ENCODE measurements at regions not wholly inside any gene's neighbourhood (a gene's known extent, or its start where the extent isn't known, plus 50 kb on each side); places are given as distances from the start of the nearest gene placed in this dataset.
"Not testable (repeated sequence)": the region's sequence is repeated elsewhere in the genome, so short reads cannot be mapped to it uniquely, and the experiment has no call there.

GRCh38 chr9:42370172-42370571 lies 186.7 kb downstream of the SPATA31A6 start:
- DNase-seq (ENCODE audit: low spot score); ATAC-seq: not testable (repeated sequence)

- not testable (repeated sequence) for DNase-seq (ENCODE audit: low spot score); ATAC-seq
Measured at GRCh38 chr9:42371417-42371816, 188.0 kb downstream of the SPATA31A6 start.

- not testable (repeated sequence) for ATAC-seq; DNase-seq (ENCODE audit: low spot score)
Measured at GRCh38 chr9:42377530-42378417, 194.3 kb downstream of the SPATA31A6 start.

- ATAC-seq: no peak
Measured at GRCh38 chr9:42378418-42378815, 195.0 kb downstream of the SPATA31A6 start.

GRCh38 chr9:42379602-42380001 lies 196.1 kb downstream of the SPATA31A6 start:
- not testable (repeated sequence) for ATAC-seq; DNase-seq (ENCODE audit: low spot score)

More at GRCh38 chr9:42378418-42378815, 195.0 kb downstream of the SPATA31A6 start:
- no peak for DNase-seq (ENCODE audit: low spot score)

GRCh38 chr9:42384585-42384984 lies 201.1 kb downstream of the SPATA31A6 start:
- ATAC-seq: not testable (repeated sequence)

GRCh38 chr9:42385574-42386120 lies 202.2 kb downstream of the SPATA31A6 start:
- not testable (repeated sequence) for DNase-seq (ENCODE audit: low spot score); ATAC-seq

More at GRCh38 chr9:42384585-42384984, 201.1 kb downstream of the SPATA31A6 start:
- not testable (repeated sequence) for DNase-seq (ENCODE audit: low spot score)

GRCh38 chr9:42386477-42386876 lies 203.0 kb downstream of the SPATA31A6 start:
- ATAC-seq (no peak), DNase-seq (ENCODE audit: low spot score) (no peak)

GRCh38 chr9:42388146-42388690 lies 204.8 kb downstream of the SPATA31A6 start:
- ATAC-seq (no peak), DNase-seq (ENCODE audit: low spot score) (no peak)

- no peak for DNase-seq (ENCODE audit: low spot score)
- no peak for ATAC-seq
Measured at GRCh38 chr9:42388846-42389245, 205.4 kb downstream of the SPATA31A6 start.

- not testable (repeated sequence) for ATAC-seq; DNase-seq (ENCODE audit: low spot score)
Measured at GRCh38 chr9:42392773-42393455, 209.5 kb downstream of the SPATA31A6 start.

- DNase-seq (ENCODE audit: low spot score) (no peak), ATAC-seq (no peak)
Measured at GRCh38 chr9:42396318-42396717, 212.9 kb downstream of the SPATA31A6 start.

GRCh38 chr9:42397336-42397735 lies 213.9 kb downstream of the SPATA31A6 start:
- not testable (repeated sequence) for ATAC-seq; DNase-seq (ENCODE audit: low spot score)

- not testable (repeated sequence) for ATAC-seq; DNase-seq (ENCODE audit: low spot score)
Measured at GRCh38 chr9:42402919-42403318, 219.5 kb downstream of the SPATA31A6 start.

GRCh38 chr9:42409581-42409980 lies 226.1 kb downstream of the SPATA31A6 start:
- not testable (repeated sequence) for DNase-seq (ENCODE audit: low spot score); ATAC-seq

- not testable (repeated sequence) for DNase-seq (ENCODE audit: low spot score); ATAC-seq
Measured at GRCh38 chr9:42412354-42412753, 228.9 kb downstream of the SPATA31A6 start.

- DNase-seq (ENCODE audit: low spot score); ATAC-seq: not testable (repeated sequence)
Measured at GRCh38 chr9:42414865-42415264, 231.4 kb downstream of the SPATA31A6 start.

GRCh38 chr9:42419652-42420051 lies 236.2 kb downstream of the SPATA31A6 start:
- DNase-seq (ENCODE audit: low spot score); ATAC-seq: not testable (repeated sequence)

GRCh38 chr9:42420324-42420723 lies 236.9 kb downstream of the SPATA31A6 start:
- not testable (repeated sequence) for ATAC-seq; DNase-seq (ENCODE audit: low spot score)

- not testable (repeated sequence) for DNase-seq (ENCODE audit: low spot score); ATAC-seq
Measured at GRCh38 chr9:42421630-42422029, 238.2 kb downstream of the SPATA31A6 start.
